HEK293T (cell line): ENCODE measurements at regions not wholly inside any gene's neighbourhood (a gene's known extent, or its start where the extent isn't known, plus 50 kb on each side); places are given as distances from the start of the nearest gene placed in this dataset.
"Not testable (repeated sequence)": the region's sequence is repeated elsewhere in the genome, so short reads cannot be mapped to it uniquely, and the experiment has no call there.

Source experiments
- CTCF ChIA-PET: fragments of 350-600 bp; formaldehyde crosslinking; extraction: SDS; loops from one replicate; lab custom pipeline; 2021; ENCODE audit warnings: antibody characterized with exemption, inconsistent platforms; lab: Yijun Ruan, JAX
- POLR2A ChIA-PET: fragments of 350-600 bp; formaldehyde crosslinking; extraction: SDS; loops from one replicate; lab custom pipeline; 2020; ENCODE audit warnings: antibody characterized with exemption, inconsistent platforms; lab: Yijun Ruan, JAX
- DNase-seq: peaks from one replicate; pipeline ENCODE4 v3.0.0; 2012; ENCODE audit warnings: mixed read lengths; ENCODE audit errors: extremely low spot score
- ARNT ChIP-seq: fragments of 450-650 bp; IDR thresholded peaks from 2 replicates; pipeline ENCODE4 v1.6.1; 2017; ENCODE audit warnings: mild to moderate bottlenecking
- BHLHE40 ChIP-seq: fragments of 450-650 bp; IDR thresholded peaks from 2 replicates; pipeline ENCODE4 v1.6.1; 2016; ENCODE audit warnings: mild to moderate bottlenecking, moderate library complexity, borderline replicate concordance
- CTBP1 ChIP-seq: fragments of 450-650 bp; IDR thresholded peaks from 2 replicates; pipeline ENCODE4 v1.6.1; 2016; ENCODE audit warnings: borderline replicate concordance
- ELF4 ChIP-seq: fragments of 450-650 bp; IDR thresholded peaks from 2 replicates; pipeline ENCODE4 v1.6.1; 2017; ENCODE audit warnings: antibody characterized with exemption
- FOXA1 ChIP-seq: fragments of 450-650 bp; IDR thresholded peaks from 2 replicates; pipeline ENCODE4 v1.6.1; 2016; ENCODE audit warnings: mild to moderate bottlenecking
- FOXK2 ChIP-seq: fragments of 450-650 bp; IDR thresholded peaks from 2 replicates; pipeline ENCODE4 v1.6.1; 2016; ENCODE audit warnings: mild to moderate bottlenecking
- FOXM1 ChIP-seq: fragments of 450-650 bp; IDR thresholded peaks from 2 replicates; pipeline ENCODE4 v1.6.1; 2017; ENCODE audit warnings: mild to moderate bottlenecking, borderline replicate concordance
- HDGF ChIP-seq: fragments of 450-650 bp; IDR thresholded peaks from 2 replicates; pipeline ENCODE4 v1.6.1; 2017; ENCODE audit warnings: antibody characterized with exemption, borderline replicate concordance
- L3MBTL2 ChIP-seq: fragments of 450-650 bp; conservative IDR thresholded peaks from 2 replicates; pipeline ENCODE4 v1.6.1; 2016; ENCODE audit warnings: mild to moderate bottlenecking
- LEF1 ChIP-seq: fragments of 450-650 bp; IDR thresholded peaks from 2 replicates; pipeline ENCODE4 v1.6.1; 2017; ENCODE audit warnings: mild to moderate bottlenecking, borderline replicate concordance
- NFRKB ChIP-seq: fragments of 450-650 bp; IDR thresholded peaks from 2 replicates; pipeline ENCODE4 v1.6.1; 2016; ENCODE audit warnings: mild to moderate bottlenecking, moderate library complexity
- SP1 ChIP-seq: fragments of 450-650 bp; IDR thresholded peaks from 2 replicates; pipeline ENCODE4 v1.6.1; 2017
- SUZ12 ChIP-seq: fragments of 450-650 bp; IDR thresholded peaks from 2 replicates; pipeline ENCODE4 v1.6.1; 2016; ENCODE audit warnings: mild to moderate bottlenecking
- TARDBP ChIP-seq: fragments of 450-650 bp; IDR thresholded peaks from 2 replicates; pipeline ENCODE4 v1.6.1; 2016
- ZNF384 ChIP-seq: fragments of 450-650 bp; IDR thresholded peaks from 2 replicates; pipeline ENCODE4 v1.6.1; 2016
- TF ChIP-seq, protein P1 (sequence below): fragments of 450-650 bp; IDR thresholded peaks from 2 replicates; pipeline ENCODE4 v1.6.1; 2016

- CTCF ChIA-PET = no interaction called here
- DNase-seq = no peak
- POLR2A ChIA-PET = no interaction called here
- TF ChIP-seq TARDBP (no peak), L3MBTL2 (no peak), SP1 (no peak), NFRKB (no peak), ZNF384 (no peak), CTBP1 (no peak), FOXK2 (no peak), ELF4 (no peak), FOXA1 (no peak), LEF1 (no peak)
Observed at GRCh38 chr22:16658068-16658467, 65.5 kb upstream of the CCT8L2 start.

GRCh38 chr22:16654882-16655281 lies 62.3 kb upstream of the CCT8L2 start:
- DNase-seq = no peak
- ChIA-PET POLR2A (no interaction called here), CTCF (no interaction called here)
- no peak for TF ChIP-seq ELF4
- no peak for TF ChIP-seq SP1
- TF ChIP-seq ARNT = no peak
- TF ChIP-seq TARDBP = no peak
- no peak for TF ChIP-seq LEF1
- no peak for TF ChIP-seq CTBP1
- no peak for TF ChIP-seq HDGF
- TF ChIP-seq, protein P1, sequence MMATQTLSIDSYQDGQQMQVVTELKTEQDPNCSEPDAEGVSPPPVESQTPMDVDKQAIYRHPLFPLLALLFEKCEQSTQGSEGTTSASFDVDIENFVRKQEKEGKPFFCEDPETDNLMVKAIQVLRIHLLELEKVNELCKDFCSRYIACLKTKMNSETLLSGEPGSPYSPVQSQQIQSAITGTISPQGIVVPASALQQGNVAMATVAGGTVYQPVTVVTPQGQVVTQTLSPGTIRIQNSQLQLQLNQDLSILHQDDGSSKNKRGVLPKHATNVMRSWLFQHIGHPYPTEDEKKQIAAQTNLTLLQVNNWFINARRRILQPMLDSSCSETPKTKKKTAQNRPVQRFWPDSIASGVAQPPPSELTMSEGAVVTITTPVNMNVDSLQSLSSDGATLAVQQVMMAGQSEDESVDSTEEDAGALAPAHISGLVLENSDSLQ = no peak
- TF ChIP-seq SUZ12 = no peak
- TF ChIP-seq ZNF384 = no peak
- TF ChIP-seq L3MBTL2 = no peak
- no peak for TF ChIP-seq BHLHE40
- no peak for TF ChIP-seq FOXM1
- TF ChIP-seq NFRKB = no peak

- CTCF ChIA-PET, DNase-seq, POLR2A ChIA-PET: not testable (repeated sequence)
Observed at GRCh38 chr22:16654336-16654735, 61.7 kb upstream of the CCT8L2 start.

GRCh38 chr22:16653222-16653621 lies 60.6 kb upstream of the CCT8L2 start:
- DNase-seq, CTCF ChIA-PET, POLR2A ChIA-PET: not testable (repeated sequence)

- no peak for DNase-seq
- ChIA-PET POLR2A (no interaction called here), CTCF (no interaction called here)
- TF ChIP-seq LEF1 (no peak), BHLHE40 (no peak), ZNF384 (no peak), NFRKB (no peak), FOXK2 (no peak), L3MBTL2 (no peak), FOXA1 (no peak), SUZ12 (no peak), ARNT (no peak), HDGF (no peak), SP1 (no peak), CTBP1 (no peak), TARDBP (no peak)
- TF ChIP-seq, protein P1 = no peak
Observed at GRCh38 chr22:16651217-16651616, 58.6 kb upstream of the CCT8L2 start.
